OCI-LY3 (cell line): ENCODE measurements at regions not wholly inside any gene's neighbourhood (a gene's known extent, or its start where the extent isn't known, plus 50 kb on each side); places are given as distances from the start of the nearest gene placed in this dataset.

Experiments
- CTCF ChIP-seq: fragments of 200-600, 300-600 bp; sonication (generic); IDR thresholded peaks from 2 replicates; pipeline ENCODE4 v1.5.1; 2014; ENCODE audit warnings: antibody characterized with exemption, low read length, low read depth
- EZH2phosphoT487 ChIP-seq: fragments of 200-600 bp; shearing (Covaris generic); IDR thresholded peaks from 2 replicates; pipeline ENCODE4 v1.6.1; 2018; ENCODE audit warnings: antibody characterized with exemption, mixed run types, low read depth

- TF ChIP-seq CTCF = no peak
- TF ChIP-seq EZH2phosphoT487 = no peak
Measured at GRCh38 chr12:92634730-92635129, 68.1 kb upstream of the PLEKHG7 start.
